Activated CD8-positive, alpha-beta memory T cell treated with anti-CD3 and anti-CD28 coated beads, Interleukin-2, amount 50 U/mL, for 1 hour (primary cell): ENCODE measurements at regions not wholly inside any gene's neighbourhood (a gene's known extent, or its start where the extent isn't known, plus 50 kb on each side); places are given as distances from the start of the nearest gene placed in this dataset.

Source experiments
- DNase-seq: peaks from one replicate; pipeline ENCODE4 v3.0.0-alpha.2; 2020; ENCODE audit errors: extremely low read depth

DNA sequence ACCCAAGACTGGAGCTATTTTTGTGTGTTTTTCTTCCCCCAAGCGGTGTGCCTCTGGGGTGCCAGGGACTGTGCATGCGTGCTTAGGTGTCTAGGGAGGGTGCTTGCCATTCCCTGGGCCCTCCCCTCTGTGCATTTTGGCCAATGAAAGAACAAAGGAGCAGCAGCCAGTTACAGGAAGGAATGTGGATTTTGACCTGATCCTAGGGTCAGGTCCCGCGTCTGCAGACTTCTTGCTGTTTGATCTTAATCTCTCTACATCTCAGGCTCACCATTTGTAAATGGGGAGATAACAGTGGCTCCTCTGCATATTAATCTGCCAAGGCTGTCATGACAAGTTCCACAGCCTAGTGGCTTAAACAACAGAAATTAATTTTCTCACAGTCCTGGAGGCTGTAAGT lies 699.1 kb downstream of the QKI start:
- DNase-seq = no peak

DNA sequence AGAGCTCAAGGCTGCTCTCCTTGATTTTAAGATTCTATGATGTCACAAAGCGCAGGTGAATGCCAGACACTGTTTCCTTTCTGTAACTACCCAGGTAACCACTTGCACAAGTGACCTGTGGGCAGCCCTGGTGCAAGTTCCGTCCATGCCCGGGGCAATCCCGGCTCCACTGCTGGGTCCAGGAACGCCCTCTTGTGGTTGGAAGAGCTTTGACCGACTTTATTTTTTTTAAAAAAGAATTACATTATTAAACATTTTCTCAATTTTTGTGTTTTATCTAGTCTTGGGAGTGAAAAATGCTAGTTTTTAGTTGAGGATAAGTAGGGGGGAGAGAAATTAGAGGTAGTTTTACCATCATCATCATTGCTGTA lies 695.2 kb downstream of the QKI start:
- DNase-seq = no peak

DNA sequence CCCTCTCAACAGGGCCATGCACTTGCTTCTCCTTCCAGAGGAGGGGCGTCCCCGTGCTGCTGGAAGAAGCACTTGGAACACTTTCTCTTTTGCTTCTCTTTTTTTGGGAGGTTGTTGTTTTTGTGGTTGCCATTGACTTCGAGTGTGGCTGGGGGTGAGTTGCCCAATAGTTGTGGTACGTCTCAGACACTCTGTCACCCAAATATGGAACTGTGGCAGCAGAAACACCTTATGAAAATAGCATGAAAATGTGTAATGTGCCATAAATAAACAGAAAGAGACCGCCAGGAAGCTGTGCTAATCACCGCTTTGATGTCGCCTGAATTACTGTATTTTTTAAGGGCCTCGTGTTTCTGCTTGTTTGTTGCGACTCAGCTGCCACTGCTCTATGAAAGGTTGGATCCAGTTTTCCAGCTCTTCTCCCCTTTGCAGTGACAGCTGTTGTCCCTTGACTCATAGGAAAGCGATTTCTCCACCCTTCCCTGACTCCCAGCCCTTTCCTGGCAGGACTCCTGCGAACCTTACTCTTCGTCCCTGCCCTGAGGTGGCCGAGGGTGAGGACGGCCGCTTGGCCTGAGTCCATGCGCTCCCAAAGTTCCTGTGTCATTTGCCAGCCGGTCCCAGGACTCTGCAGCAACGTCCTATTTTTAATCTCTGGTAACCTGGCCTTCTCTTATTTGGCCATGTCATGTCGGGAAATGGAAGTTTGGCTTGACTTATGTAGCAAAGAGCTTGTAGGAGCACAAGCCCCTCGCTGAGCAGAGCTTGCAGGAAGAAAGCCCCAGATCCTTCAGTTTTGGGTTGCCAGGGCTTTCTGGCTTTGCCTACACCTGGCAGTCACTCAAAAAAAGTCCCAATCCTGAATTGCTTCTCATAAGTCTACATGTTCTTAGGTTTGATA lies 694.6 kb downstream of the QKI start:
- no peak for DNase-seq

DNA sequence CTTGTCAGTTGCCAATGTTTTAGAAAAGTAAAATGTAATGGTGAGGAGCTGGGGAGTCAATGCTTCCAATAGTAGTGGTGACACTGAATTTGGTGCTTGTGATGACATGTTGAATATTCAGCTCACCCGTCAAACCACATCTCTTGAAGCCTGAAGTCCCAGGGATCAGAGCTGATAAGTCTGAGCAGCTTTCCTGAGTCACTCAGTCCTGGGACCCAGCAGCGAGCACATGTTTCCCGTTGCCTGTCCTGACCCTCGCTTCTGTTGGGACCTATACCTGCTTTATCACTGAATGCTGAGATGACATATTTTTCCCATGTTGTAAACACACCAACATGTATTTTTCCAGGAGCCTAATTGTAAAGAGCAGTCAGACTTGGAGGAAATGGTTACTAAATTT lies 693.6 kb downstream of the QKI start:
- DNase-seq = no peak

DNA sequence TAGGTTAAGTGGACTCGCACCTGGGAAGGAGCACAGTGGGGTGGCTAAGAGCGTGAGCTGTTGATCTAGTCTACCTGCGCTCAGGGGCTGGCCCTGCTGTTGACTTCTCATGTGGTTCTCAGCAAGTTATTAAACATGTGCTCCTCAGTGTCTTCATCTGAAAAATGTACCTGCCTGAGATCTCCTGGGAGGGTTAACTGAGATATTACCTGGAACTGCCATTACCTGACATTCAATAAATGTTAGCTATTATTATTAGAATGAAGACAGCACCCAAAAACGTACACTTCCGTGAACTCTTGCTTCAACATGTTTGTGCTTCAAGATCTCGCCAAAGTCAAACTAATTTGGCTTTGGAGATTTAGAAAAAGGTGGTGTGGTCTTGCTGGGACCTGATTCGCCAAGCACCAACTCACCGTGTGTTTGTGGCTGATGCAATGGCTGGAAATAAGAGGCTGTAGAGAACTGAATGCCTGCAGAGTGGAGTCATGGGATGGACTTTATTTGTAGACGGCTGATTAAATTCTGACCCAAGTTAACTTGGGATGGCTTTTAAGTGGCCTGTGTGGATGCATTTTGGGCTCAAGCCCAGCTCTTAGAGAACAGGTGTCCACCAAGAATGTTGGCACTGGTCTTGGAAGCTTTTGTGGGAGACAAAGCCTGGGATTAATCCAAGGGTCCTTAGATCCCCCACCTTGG lies 692.9 kb downstream of the QKI start:
- DNase-seq = no peak

DNA sequence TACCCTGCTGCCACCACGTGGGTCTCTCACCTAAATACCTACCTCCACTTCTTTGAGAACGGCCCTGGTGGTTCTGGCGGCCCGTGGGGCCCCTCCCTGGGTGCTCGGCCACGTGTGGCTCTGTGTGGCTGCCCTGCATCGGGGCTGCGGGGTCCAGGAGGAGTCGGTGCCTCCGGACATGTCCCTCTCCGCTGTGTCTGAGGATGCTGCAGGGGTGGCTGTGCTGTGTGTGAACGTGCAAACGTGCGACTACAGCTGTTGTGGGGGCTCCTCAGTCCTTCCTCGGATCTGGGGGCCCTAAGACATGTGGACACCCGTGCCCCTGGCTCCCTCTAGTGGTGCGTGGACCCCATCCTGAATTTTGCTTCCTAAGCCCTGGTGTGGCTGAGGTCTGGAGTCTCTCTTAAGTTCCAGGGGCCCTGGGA lies 691.8 kb downstream of the QKI start:
- no peak for DNase-seq

DNA sequence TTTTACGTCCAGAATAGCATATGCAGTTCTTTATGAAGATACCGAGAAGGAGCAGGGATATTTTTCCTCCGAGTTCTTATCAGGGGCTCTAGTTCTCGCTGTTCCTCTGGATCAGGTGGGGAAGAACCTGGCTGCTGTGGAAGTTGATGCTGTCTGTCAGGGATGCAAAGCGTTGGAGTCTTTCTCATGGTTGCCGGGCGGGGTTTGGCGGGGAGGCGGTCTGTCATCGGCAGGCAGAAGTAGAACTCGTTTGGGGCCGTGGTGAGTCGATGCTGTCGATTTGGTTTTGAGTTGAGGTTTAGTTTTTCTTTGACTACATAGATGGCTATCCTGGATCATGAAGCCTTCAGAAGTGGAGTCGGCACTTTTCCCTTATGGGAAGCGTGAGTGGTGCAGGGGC lies 691.2 kb downstream of the QKI start:
- no peak for DNase-seq

DNA sequence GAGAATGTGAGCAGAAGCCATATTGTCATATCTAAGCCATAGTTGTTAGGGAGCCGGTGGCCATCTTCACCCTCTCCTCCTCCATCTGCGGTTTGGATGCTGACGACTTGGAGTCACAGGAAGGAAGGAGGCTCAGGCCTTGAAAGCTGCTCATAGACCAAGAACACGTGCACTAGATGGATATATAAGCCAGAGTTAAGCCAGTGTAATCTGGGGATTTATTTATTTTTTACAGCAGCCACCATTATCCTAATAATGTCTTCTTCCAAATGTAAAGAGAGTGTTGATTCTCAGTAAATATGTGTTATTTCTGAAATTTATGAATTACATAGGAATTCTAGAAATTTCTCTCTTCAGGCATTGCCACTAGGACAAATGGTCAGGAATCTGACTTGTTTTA lies 689.9 kb downstream of the QKI start:
- no peak for DNase-seq

DNA sequence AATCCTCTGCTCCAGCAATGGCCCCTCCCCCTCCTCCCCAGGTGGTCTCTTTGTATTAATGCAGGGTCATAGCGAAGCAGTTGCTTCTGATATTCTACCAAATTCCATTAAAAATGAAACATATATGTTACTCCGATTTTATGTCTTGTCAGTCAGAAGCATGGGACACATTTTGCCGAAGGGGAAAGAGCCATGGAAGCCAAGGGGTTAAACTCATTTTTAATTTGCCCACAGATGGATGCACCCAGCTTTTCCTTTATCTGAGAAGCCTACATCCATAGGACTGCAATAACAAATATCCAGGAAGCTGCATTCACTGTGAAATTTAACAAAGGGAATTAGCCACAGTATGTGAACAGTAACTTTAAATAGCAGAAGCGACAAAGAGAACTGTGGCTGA lies 688.2 kb downstream of the QKI start:
- DNase-seq = no peak

DNA sequence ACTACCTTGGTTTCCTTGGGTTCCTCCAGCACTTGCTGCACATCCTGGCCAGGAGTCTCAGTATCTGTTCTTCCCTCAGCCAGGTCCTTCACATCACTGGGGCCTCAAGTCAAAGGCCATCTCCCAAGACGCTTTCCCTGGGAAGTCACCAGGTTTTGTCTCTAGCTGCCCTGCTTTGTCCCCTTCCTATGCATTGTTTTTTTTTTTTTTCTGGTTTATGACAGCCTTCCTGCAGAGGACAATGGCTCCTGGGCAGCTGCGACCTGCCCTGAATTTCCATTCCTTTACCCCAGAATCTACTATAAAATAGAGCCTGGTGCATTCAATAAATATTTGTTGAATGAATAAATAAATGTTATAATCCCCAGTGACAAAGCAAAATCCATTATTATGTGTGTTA lies 687.3 kb downstream of the QKI start:
- DNase-seq = no peak

DNA sequence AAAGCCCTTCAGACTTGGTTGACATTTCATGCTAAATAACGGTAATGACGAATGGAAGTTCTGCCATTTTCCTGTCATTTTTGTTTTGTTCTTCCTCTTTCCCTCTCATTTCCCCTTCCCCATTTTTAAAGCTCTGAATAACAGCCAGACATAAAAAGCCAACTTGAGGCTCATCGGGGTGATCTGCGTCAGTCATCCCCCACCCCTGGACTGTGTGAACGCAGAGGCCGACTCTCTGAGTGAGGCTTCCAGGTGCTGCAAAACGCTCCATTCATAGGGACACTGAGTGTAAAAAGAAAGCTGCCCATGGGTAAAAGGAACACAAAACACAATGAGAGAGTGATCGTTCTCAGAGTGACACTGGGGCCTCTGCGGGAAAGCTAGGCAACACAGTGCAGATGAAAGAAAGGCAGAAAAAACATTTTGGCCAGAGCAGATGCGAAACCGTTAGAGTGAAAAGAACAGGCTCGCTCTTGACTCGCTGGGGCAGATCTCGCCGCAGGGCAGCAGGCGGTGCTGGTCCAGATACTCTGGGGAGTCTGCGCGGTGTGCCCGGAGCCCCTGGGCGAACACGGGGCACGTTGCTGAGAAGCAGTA lies 684.8 kb downstream of the QKI start:
- no peak for DNase-seq

DNA sequence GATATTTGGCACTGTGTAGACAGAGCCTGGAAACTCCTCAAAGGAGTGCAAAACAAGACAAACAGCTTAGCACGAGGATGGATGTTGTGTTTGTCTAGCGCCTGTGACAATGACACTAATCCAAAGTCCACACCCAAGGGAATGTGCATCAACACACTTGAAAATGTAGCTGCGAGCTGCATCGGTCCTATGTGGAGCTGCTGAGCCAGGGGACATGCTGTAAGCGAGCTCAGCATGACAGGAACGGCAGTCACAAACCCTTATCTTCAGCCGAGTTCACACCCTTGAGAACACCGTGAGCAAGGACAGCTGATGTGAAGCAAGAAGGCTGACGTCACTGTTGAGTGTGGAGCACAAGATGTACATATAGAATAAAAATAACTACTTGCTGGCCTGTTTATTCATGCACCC lies 684.3 kb downstream of the QKI start:
- no peak for DNase-seq

DNA sequence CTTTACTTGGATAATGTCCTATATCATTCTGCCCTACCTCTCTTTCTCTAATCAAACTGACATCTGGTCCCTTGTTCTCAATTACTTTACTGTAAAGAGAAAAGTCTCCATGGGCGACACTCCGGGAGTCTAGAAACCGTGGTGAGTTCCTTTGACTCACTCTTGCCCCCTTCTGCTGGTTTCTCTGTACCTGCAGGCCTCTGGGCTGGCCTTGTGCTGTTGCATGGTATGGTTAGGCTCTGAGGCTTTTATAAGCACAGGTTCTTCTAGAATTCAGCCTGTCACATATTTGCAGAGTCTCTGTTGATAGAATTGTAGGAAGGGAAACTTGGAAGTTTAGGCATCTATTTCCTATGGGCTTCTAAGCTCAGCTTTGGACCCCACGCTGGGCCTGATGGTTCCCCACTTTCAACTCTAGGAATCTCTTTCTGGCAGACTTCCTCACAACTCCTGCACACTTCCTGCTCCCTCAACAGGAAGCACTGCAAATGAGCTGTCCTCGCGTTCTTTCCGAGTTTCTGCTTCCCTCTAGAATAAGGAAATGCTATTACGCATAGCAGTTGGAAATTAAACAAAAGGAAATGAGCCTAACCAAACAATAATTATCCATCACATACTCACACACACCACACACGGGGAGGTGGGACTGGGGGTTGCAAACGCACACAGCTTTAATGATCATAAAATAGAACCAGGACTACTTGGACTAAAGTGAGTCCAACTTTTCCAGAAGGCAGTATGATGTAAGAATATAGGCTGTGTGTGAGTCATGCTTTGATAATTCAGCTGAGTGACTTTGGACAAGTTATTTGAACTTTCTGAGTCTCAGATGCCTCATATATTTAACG lies 683.3 kb downstream of the QKI start:
- no peak for DNase-seq

DNA sequence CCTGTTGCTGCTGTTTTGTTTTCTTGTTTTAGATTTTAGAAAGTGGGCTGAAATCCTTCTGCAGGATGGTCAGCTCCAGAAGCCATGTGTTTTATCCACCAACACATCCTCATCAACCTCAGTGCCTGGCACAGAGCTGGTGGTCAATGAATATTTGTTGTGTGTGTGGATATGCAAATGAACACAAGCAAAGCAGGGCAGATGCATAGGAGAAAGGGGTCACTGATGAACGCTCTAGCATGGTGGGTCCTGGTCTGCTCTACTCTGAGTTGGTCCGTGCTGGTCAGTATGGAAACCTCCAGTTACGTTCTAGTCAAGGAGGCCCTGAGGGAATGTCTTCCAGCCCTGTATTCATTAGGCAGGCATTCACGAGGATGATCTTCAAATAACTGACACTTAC lies 682.5 kb downstream of the QKI start:
- no peak for DNase-seq

DNA sequence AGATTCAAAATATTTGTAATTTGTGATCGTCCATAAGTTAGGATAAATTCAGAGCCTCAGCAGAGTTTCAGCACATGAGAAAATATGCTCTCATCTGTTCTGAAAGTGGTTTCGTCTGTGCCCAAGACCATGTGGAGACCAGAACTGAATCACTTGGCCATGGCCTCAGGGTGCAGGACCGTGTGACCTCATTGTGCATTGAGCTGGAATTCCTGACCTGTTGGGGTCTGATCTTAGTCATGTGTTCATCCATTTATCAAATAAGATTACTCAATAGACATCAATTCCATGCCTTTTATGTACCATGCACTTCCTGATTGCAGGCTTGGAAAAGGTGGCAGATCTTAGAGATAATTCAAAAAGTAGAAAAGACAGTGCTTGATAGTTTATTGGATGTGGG lies 680.5 kb downstream of the QKI start:
- DNase-seq = no peak

DNA sequence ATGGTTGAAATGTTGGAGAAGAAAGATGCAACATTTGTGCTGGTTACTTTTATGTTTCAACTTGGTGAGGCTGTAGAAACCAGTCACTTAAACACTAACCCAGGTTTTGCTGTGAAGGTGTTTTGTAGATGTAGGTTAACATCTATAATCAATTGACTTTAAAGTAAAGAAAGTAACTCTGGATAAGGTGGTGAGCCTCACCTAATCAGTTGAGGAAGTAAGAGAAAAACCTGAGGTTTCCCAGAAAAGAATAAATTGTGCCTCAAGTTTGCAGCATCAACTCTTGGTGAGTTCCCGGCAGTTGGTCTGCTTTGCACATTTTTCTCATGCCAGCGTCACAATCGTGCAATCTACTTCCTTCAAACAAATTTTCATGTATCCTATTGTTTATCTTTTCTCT lies 673.4 kb downstream of the QKI start:
- no peak for DNase-seq

DNA sequence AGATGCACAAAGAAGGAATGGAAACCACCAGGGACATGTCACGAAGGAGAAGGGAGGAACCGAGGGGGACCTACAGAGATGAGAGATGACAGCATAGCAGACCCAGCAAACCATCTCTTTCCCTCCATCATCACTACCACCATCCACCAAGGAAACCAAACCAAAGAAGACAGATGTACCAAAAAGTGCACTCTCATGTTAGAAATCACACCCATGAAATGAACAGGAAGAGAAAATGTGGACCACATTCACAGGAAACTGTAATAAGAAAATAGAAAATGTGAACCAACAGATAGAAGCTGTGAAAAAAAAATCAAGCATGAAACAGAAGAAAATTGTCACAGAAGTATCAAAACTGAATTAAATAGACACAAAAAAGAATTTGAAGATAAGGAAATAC lies 672.7 kb downstream of the QKI start:
- no peak for DNase-seq

DNA sequence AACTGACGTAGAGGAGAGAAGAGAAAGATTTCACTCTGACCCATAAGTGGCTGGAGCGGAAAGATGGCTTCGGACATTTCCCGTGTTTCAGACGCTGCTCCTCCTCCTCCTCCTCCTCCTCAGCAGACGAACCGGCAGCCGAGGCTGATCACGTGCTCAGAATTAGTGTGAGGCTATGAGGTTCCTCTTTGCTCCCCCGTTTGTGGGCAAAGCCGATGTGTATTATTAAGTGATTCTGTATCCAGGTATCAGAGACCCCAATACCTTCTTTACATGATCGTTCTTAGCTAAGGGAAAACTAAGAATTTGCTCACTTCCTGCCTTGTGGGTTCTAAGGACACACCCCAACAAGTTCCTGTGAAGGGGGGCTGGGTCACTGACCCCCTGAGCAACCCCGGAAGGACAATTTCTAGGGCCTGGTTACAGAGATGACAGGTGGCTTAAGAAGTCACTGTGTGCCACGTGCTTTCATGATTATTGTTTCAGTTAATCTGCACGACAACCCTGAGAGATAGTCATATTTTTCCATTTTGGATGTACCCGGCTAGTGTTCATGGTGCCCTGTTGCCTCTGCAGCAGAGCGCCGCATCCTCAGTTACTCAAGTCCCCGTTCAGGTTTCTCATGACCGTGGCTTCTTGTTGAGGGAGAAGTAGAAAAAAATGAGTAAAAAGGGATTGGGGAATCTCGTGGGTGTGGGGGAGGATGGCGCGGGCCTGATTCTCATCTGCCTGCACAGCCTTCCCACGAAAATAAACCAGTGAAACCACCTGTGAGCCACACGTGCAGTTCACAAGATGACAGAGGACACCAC lies 671.8 kb downstream of the QKI start:
- DNase-seq = no peak

DNA sequence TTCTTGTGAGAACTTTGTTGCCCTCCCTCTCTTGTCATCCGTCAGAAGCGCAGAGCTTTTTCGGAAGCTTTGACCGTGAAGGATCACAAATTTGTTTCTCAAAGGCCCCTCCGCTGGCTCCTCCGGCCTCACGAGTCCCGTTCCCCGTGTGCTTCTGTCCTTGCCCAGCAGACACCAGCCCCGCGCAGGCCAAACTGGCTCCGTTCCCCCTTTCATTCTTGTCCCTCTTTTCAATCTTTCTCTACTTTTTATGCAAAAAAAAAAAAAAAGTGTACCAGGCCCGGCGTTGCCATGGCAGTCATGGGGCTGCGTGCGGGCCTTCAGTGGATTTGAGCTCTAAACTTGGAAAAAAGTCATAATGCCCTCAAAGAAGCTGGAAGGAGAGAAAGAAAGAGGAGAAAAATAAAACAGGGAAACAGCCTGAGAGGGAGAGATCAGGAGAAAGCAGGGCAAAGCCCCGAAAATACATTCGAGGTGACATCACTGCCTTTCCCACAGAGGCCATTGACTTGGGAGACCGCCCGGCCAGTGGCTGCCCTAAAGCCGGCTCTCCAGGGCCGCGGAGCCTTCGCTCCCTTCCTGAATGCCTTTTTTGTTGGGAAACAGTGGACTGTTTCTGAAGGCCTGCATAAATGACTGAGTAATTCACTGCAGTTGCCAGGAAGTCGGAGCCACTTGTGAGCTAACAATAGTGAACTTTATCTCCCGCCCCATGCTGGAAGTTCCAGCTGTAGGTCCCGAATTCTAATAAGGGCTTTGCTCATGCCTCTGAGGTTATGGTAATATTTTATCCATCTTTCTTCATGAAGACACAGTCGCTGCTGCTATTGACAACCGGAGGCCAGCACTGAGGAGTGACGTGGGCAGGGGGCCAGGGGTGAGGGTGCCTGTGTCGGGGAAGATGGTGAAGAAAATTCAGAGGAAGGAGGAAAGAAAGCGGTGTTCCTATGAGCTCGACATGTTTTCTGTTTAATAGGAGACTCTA lies 670.9 kb downstream of the QKI start:
- no peak for DNase-seq

DNA sequence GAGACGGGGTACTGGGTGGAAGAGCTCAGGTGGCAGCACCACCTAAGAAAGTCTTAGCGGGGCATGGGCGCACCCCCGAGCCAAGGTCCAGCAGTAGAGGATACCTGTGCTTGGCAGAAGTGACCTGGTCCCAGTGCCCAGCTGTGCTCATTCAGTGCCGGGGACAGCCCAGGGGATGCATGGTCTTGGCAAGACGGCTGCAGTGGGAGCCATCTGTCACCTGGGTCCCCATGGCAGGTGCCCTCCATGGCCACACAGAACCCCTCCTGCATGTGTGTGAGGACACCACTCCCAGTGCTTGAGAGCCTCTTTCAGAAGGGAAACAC lies 664.7 kb downstream of the QKI start:
- DNase-seq = no peak
